Prostate gland (tissue), 2 donors: ENCODE measurements at regions not wholly inside any gene's neighbourhood (a gene's known extent, or its start where the extent isn't known, plus 50 kb on each side); places are given as distances from the start of the nearest gene placed in this dataset.

Experiments
- CTCF ChIP-seq, 4 experiments: fragments of 200-600 bp in 2 of 4; fragments of 450-650 bp in 2 of 4; sonication (generic) in 2 of 4; IDR thresholded peaks; 1 replicate in 3 of 4; 2 replicates in 1 of 4; pipeline ENCODE4 v1.5.1; 2016 to 2019; ENCODE audit warnings: antibody characterized with exemption in 4 of 4, mild to moderate bottlenecking in 2 of 4, moderate library complexity in 2 of 4
- POLR2A ChIP-seq: fragments of 450-650 bp; IDR thresholded peaks from one replicate; pipeline ENCODE4 v1.6.1; 2016; ENCODE audit warnings: antibody characterized with exemption, mild to moderate bottlenecking
- POLR2AphosphoS5 ChIP-seq: sonication (generic); formaldehyde crosslinking; IDR thresholded peaks from one replicate; pipeline ENCODE4 v1.6.1; 2017; ENCODE audit warnings: antibody characterized with exemption

DNA sequence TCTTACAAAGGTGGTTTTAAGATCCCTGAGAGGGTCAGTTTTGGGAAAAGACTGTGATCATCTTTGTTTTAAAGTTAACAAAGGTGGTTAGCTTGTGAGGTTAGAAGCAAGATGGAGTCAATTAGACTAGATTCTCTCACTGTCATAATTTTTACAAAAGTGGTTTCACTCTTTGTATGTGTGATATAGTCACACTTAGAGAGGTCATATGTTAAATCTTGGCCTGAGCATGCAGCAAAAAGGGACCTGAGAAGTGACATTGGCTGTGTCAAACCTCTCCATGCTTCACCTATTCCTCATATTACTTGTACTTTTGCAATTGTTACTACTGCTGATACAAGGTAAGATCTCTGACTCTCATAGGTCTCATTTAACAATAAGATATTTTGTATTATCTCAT lies 368.0 kb downstream of the TBC1D32 start:
- TF ChIP-seq CTCF (IDR thresholded peaks at IDR 0.05) (no peak), POLR2AphosphoS5 (no peak), POLR2A (no peak)
